ENCODE measurements at regions not wholly inside any gene's neighbourhood (a gene's known extent, or its start where the extent isn't known, plus 50 kb on each side); places are given as distances from the start of the nearest gene placed in this dataset.

GRCh38 chr6:76682842-76683241, 610.4 kb upstream of the IMPG1 start:
- TF ChIP-seq REST (IDR thresholded peaks at IDR 0.05; ENCODE audit: insufficient read depth in 1 of 2, low read depth in 2 of 2, low read length in 2 of 2) (no peak), SIN3A (IDR thresholded peaks at IDR 0.05; ENCODE audit: borderline replicate concordance, insufficient read depth, low read length) (no peak)

GRCh38 chr6:76681781-76682180, 609.3 kb upstream of the IMPG1 start:
- no peak for TF ChIP-seq POLR2AphosphoS5 (IDR thresholded peaks at IDR 0.05; ENCODE audit: low read depth, low read length)

GRCh38 chr6:76677017-76677416, 604.6 kb upstream of the IMPG1 start:
- TF ChIP-seq TAF1 (IDR thresholded peaks at IDR 0.05; ENCODE audit: borderline replicate concordance, insufficient read depth, low read length) (no peak), FOXP2 (optimal IDR thresholded peaks at IDR 0.05; ENCODE audit: borderline replicate concordance, extremely low read depth, extremely low read length, insufficient read depth) (no peak), SIN3A (IDR thresholded peaks at IDR 0.05; ENCODE audit: borderline replicate concordance, insufficient read depth, low read length) (no peak), REST (IDR thresholded peaks at IDR 0.05; ENCODE audit: insufficient read depth in 1 of 2, low read depth in 2 of 2, low read length in 2 of 2) (no peak), POLR2AphosphoS5 (IDR thresholded peaks at IDR 0.05; ENCODE audit: low read depth, low read length) (no peak)

GRCh38 chr6:76671751-76672150, 599.3 kb upstream of the IMPG1 start:
- no peak for TF ChIP-seq TAF1 (IDR thresholded peaks at IDR 0.05; ENCODE audit: borderline replicate concordance, insufficient read depth, low read length)

GRCh38 chr6:76644231-76644630, 571.8 kb upstream of the IMPG1 start:
- no peak for TF ChIP-seq REST (IDR thresholded peaks at IDR 0.05; ENCODE audit: insufficient read depth in 1 of 2, low read depth in 2 of 2, low read length in 2 of 2)
- TF ChIP-seq POLR2AphosphoS5 (IDR thresholded peaks at IDR 0.05; ENCODE audit: low read depth, low read length), result no peak
- no peak for TF ChIP-seq TAF1 (IDR thresholded peaks at IDR 0.05; ENCODE audit: borderline replicate concordance, insufficient read depth, low read length)
- no peak for TF ChIP-seq FOXP2 (optimal IDR thresholded peaks at IDR 0.05; ENCODE audit: borderline replicate concordance, extremely low read depth, extremely low read length, insufficient read depth)
- no peak for TF ChIP-seq SIN3A (IDR thresholded peaks at IDR 0.05; ENCODE audit: borderline replicate concordance, insufficient read depth, low read length)

GRCh38 chr6:76639941-76640340, 567.5 kb upstream of the IMPG1 start:
- TF ChIP-seq FOXP2 (optimal IDR thresholded peaks at IDR 0.05; ENCODE audit: borderline replicate concordance, extremely low read depth, extremely low read length, insufficient read depth) (no peak), REST (IDR thresholded peaks at IDR 0.05; ENCODE audit: insufficient read depth in 1 of 2, low read depth in 2 of 2, low read length in 2 of 2) (no peak), TAF1 (IDR thresholded peaks at IDR 0.05; ENCODE audit: borderline replicate concordance, insufficient read depth, low read length) (no peak)

Data from PFSK-1 (cell line).